HG02884 (cell line): ENCODE measurements at regions not wholly inside any gene's neighbourhood (a gene's known extent, or its start where the extent isn't known, plus 50 kb on each side); places are given as distances from the start of the nearest gene placed in this dataset.
"Not testable (repeated sequence)": the region's sequence is repeated elsewhere in the genome, so short reads cannot be mapped to it uniquely, and the experiment has no call there.

Experiments used
- ATAC-seq: cut with Tn5 transposase; IDR thresholded peaks from one replicate; pipeline ENCODE4 v1.9.1; 2021; ENCODE audit warnings: mild to moderate bottlenecking, moderate library complexity; ENCODE audit not compliant: unreplicated experiment

GRCh38 chr3:194906970-194907629 lies 221.4 kb downstream of the FAM43A start:
- no peak for ATAC-seq

GRCh38 chr3:194907811-194908210 lies 222.1 kb downstream of the FAM43A start:
- no peak for ATAC-seq

GRCh38 chr3:194908496-194908895 lies 222.8 kb downstream of the FAM43A start:
- no peak for ATAC-seq

GRCh38 chr3:194908972-194909371 lies 223.3 kb downstream of the FAM43A start:
- no peak for ATAC-seq

GRCh38 chr3:194910414-194910984 lies 224.8 kb downstream of the FAM43A start:
- ATAC-seq: no peak

GRCh38 chr3:194913316-194913715 lies 227.6 kb downstream of the FAM43A start:
- no peak for ATAC-seq

- ATAC-seq: not testable (repeated sequence)
Measured at GRCh38 chr3:194924889-194925288, 239.2 kb downstream of the FAM43A start.

- ATAC-seq: no peak
Measured at GRCh38 chr3:194925614-194926013, 239.9 kb downstream of the FAM43A start.

- no peak for ATAC-seq
Measured at GRCh38 chr3:194928227-194928626, 242.5 kb downstream of the FAM43A start.

GRCh38 chr3:194928831-194929577 lies 243.3 kb downstream of the FAM43A start:
- no peak for ATAC-seq

GRCh38 chr3:194929578-194929960 lies 243.9 kb downstream of the FAM43A start:
- no peak for ATAC-seq

GRCh38 chr3:194930377-194931204 lies 244.9 kb downstream of the FAM43A start:
- ATAC-seq: no peak

- ATAC-seq: no peak
Measured at GRCh38 chr3:194931347-194931746, 245.7 kb downstream of the FAM43A start.

GRCh38 chr3:194931865-194932264 lies 246.2 kb downstream of the FAM43A start:
- ATAC-seq: no peak

- ATAC-seq: no peak
Measured at GRCh38 chr3:194933465-194933864, 247.8 kb downstream of the FAM43A start.

GRCh38 chr3:194935061-194935460 lies 249.4 kb downstream of the FAM43A start:
- no peak for ATAC-seq

- no peak for ATAC-seq
Measured at GRCh38 chr3:194935632-194936470, 250.2 kb downstream of the FAM43A start.

GRCh38 chr3:194936659-194937058 lies 251.0 kb downstream of the FAM43A start:
- no peak for ATAC-seq

- no peak for ATAC-seq
Measured at GRCh38 chr3:194937144-194937543, 251.5 kb downstream of the FAM43A start.

GRCh38 chr3:194937882-194938321 lies 252.2 kb downstream of the FAM43A start:
- no peak for ATAC-seq
